Endothelial cell of hepatic sinusoid (primary cell): ENCODE measurements at regions not wholly inside any gene's neighbourhood (a gene's known extent, or its start where the extent isn't known, plus 50 kb on each side); places are given as distances from the start of the nearest gene placed in this dataset.
"Not testable (repeated sequence)": the region's sequence is repeated elsewhere in the genome, so short reads cannot be mapped to it uniquely, and the experiment has no call there.

ENCODE experiments used
- in situ Hi-C: cut with HindIII; loops from 2 replicates; pipeline ENCODE4 v1.10.0; 2017; ENCODE audit warnings: low sequenced_read_pairs

GRCh38 chr5:63025679-63026078 is 447.1 kb downstream of the LRRC70 start:
- in situ Hi-C loops = no loop called here

GRCh38 chr5:63022403-63022802 is 443.8 kb downstream of the LRRC70 start:
- in situ Hi-C loops = no loop called here

GRCh38 chr5:63011158-63011557 is 432.5 kb downstream of the LRRC70 start:
- in situ Hi-C loops = no loop called here

GRCh38 chr5:63008195-63008594 is 429.6 kb downstream of the LRRC70 start:
- in situ Hi-C loops = no loop called here

- in situ Hi-C loops = not testable (repeated sequence)
Measured at GRCh38 chr5:62994842-62995241, 416.2 kb downstream of the LRRC70 start.

GRCh38 chr5:62985749-62986148 is 407.1 kb downstream of the LRRC70 start:
- in situ Hi-C loops = no loop called here

- in situ Hi-C loops = no loop called here
Measured at GRCh38 chr5:62982348-62982747, 403.7 kb downstream of the LRRC70 start.

- in situ Hi-C loops = no loop called here
Measured at GRCh38 chr5:62980884-62981283, 402.3 kb downstream of the LRRC70 start.

- in situ Hi-C loops = no loop called here
Measured at GRCh38 chr5:62979472-62979871, 400.9 kb downstream of the LRRC70 start.

GRCh38 chr5:62977661-62978060 is 399.0 kb downstream of the LRRC70 start:
- in situ Hi-C loops = no loop called here

GRCh38 chr5:62974623-62975022 is 396.0 kb downstream of the LRRC70 start:
- in situ Hi-C loops = no loop called here

- in situ Hi-C loops = no loop called here
Measured at GRCh38 chr5:62969409-62970120, 390.9 kb downstream of the LRRC70 start.

GRCh38 chr5:62964428-62964827 is 385.8 kb downstream of the LRRC70 start:
- in situ Hi-C loops = no loop called here

GRCh38 chr5:62960781-62961180 is 382.2 kb downstream of the LRRC70 start:
- in situ Hi-C loops = no loop called here

GRCh38 chr5:62956597-62956996 is 378.0 kb downstream of the LRRC70 start:
- in situ Hi-C loops = no loop called here

GRCh38 chr5:62954578-62954977 is 376.0 kb downstream of the LRRC70 start:
- in situ Hi-C loops = no loop called here

GRCh38 chr5:62948301-62948700 is 369.7 kb downstream of the LRRC70 start:
- in situ Hi-C loops = no loop called here

GRCh38 chr5:62942384-62942783 is 363.8 kb downstream of the LRRC70 start:
- in situ Hi-C loops = no loop called here

GRCh38 chr5:62938927-62939326 is 360.3 kb downstream of the LRRC70 start:
- in situ Hi-C loops = no loop called here

- in situ Hi-C loops = no loop called here
Measured at GRCh38 chr5:62937661-62938558, 359.3 kb downstream of the LRRC70 start.

- in situ Hi-C loops = no loop called here
Measured at GRCh38 chr5:62935660-62936059, 357.0 kb downstream of the LRRC70 start.

- in situ Hi-C loops = no loop called here
Measured at GRCh38 chr5:62934319-62934718, 355.7 kb downstream of the LRRC70 start.
